BJ (cell line): ENCODE measurements at regions not wholly inside any gene's neighbourhood (a gene's known extent, or its start where the extent isn't known, plus 50 kb on each side); places are given as distances from the start of the nearest gene placed in this dataset.

ENCODE experiments used
- CTCF ChIA-PET: fragments of 350-600 bp; formaldehyde crosslinking; extraction: SDS; loops from one replicate; lab custom pipeline; 2021; ENCODE audit warnings: antibody characterized with exemption, inconsistent platforms; lab: Yijun Ruan, JAX
- POLR2A ChIA-PET: fragments of 300-600 bp; sonication (Branson Sonifier 250); formaldehyde crosslinking; extraction: SDS; loops from one replicate; lab custom pipeline; 2021; ENCODE audit warnings: antibody characterized with exemption; lab: Charles Lee
- DNase-seq: peaks from one replicate; pipeline ENCODE4 v3.0.0-alpha.2; 2011; ENCODE audit warnings: low read depth
- H3K27me3 ChIP-seq: 2 replicates; pipeline ENCODE4 v1.6.0; 2011; ENCODE audit warnings: low read length; ENCODE audit not compliant: control insufficient read depth, insufficient read depth
- H3K36me3 ChIP-seq: 2 replicates; pipeline ENCODE4 v1.5.1; 2011; ENCODE audit warnings: low read length; ENCODE audit not compliant: control insufficient read depth, insufficient read depth
- H3K4me3 ChIP-seq: 2 replicates; pipeline ENCODE4 v1.5.1; 2011; ENCODE audit warnings: low read depth, mild to moderate bottlenecking, control low read depth, low read length
- CTCF ChIP-seq: IDR thresholded peaks from 2 replicates; pipeline ENCODE4 v1.5.1; 2011; ENCODE audit warnings: low read depth, mild to moderate bottlenecking, control low read depth, inconsistent platforms, low read length, moderate library complexity; ENCODE audit not compliant: insufficient read depth

- ChIA-PET POLR2A (no interaction called here), CTCF (interaction anchor here (0.6 kb wide), 1 partner anchor 9 kb away, joined by 3 read pairs; no protein-coding TSS in a partner anchor)
- Histone ChIP-seq H3K27me3 (no peaks in the 10 kb centered on the region), H3K36me3 (no peaks in the 10 kb centered on the region), H3K4me3 (no peak overlapping the region)
- no peak for DNase-seq
- no peak for TF ChIP-seq CTCF
Observed at GRCh38 chr1:54461731-54462596, 55.8 kb upstream of the SSBP3 start.

- DNase-seq, result no peak
- no peaks in the 10 kb centered on the region for H3K27me3 ChIP-seq
- no peak for TF ChIP-seq CTCF
- POLR2A ChIA-PET, result no interaction called here
- H3K4me3 ChIP-seq, result no peak overlapping the region
- H3K36me3 ChIP-seq, result no peaks in the 10 kb centered on the region
- CTCF ChIA-PET, result no interaction called here
Observed at GRCh38 chr1:54460861-54461387, 54.7 kb upstream of the SSBP3 start.

- POLR2A ChIA-PET, result no interaction called here
- H3K36me3 ChIP-seq, result no peaks in the 10 kb centered on the region
- no peak for DNase-seq
- CTCF ChIA-PET, result no interaction called here
- no peak for TF ChIP-seq CTCF
- H3K4me3 ChIP-seq, result no peak overlapping the region
- no peaks in the 10 kb centered on the region for H3K27me3 ChIP-seq
Observed at GRCh38 chr1:54460351-54460750, 54.2 kb upstream of the SSBP3 start.

DNA sequence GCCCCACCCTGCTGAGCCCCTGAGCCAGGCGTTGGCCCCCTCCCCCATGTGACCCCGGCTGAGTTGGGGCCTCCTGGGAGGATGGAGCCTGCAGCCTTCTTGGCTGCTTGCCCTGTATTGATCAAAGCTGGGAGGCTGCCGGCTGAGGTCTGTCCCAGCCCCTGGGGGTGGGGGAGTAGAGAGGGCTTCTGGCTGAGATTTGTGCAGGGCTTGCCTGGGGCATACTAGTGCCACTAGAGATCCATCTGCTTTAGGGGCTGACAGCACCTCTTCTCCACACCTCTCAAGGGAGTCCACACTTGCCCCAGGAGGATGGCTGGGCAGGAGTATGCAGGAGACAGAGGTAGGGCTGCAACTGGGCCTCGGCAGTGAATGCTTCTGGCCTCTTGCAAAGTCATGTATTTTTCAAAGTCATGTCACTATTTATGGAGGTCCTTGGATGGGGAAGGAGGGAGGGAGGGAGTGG lies 53.6 kb upstream of the SSBP3 start:
- Histone ChIP-seq H3K27me3 (no peaks in the 10 kb centered on the region), H3K36me3 (no peaks in the 10 kb centered on the region), H3K4me3 (no peak overlapping the region)
- CTCF ChIA-PET, result no interaction called here
- POLR2A ChIA-PET, result no interaction called here
- TF ChIP-seq CTCF, result no peak
- DNase-seq, result no peak

DNA sequence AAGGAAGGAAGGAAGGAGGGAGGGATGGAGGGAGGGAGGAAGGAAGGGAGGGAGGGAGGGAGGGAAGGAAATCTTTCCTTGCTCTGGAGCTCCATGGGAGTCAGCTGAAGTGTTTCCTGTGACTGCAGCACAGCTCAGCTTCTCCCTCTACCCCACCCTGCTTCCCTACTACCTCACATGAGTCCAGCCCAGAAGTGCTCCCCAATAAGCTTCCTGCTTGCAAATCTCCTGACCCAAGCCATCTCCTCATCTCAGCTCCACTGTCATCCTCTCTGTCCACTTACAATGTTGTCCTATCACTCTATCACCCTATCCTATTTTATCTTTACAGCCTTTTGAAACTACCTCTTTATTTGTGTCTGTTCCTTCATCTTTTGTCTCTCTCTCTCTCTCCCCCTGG lies 52.9 kb upstream of the SSBP3 start:
- TF ChIP-seq CTCF, result no peak
- H3K27me3 ChIP-seq, result no peaks in the 10 kb centered on the region
- no peaks in the 10 kb centered on the region for H3K36me3 ChIP-seq
- CTCF ChIA-PET, result no interaction called here
- no peak for DNase-seq
- POLR2A ChIA-PET, result no interaction called here
- H3K4me3 ChIP-seq, result no peak overlapping the region
